GM18511 (cell line): ENCODE measurements at regions not wholly inside any gene's neighbourhood (a gene's known extent, or its start where the extent isn't known, plus 50 kb on each side); places are given as distances from the start of the nearest gene placed in this dataset.

ENCODE experiments used
- ATAC-seq: cut with Tn5 transposase; IDR thresholded peaks from one replicate; pipeline ENCODE4 v1.9.1; 2021; ENCODE audit warnings: mild to moderate bottlenecking, moderate library complexity; ENCODE audit not compliant: unreplicated experiment

- peak; percentile 53 for ATAC-seq
Measured at GRCh38 chr2:51120754-51121280, 88.9 kb upstream of the NRXN1 start.

DNA sequence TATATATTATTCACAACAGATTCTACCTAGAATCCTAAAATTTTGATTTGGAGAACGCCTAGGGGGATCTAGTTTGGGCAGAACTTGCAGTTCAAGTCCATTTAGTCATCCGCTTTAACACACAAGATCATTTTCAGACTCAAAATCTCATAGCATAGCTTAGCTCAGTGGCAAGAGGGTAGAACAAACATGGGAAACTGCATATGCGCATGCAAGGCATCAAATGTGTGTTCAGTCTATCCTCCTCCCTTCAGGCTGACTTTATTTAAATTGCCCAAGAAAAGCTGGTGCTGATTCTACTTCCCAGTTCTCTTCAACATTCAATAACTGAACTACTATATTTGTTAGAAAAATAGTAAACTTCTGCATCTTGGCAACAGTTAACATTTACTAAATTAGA is 79.6 kb upstream of the NRXN1 start:
- ATAC-seq: no peak

- no peak for ATAC-seq
Measured at GRCh38 chr2:51108794-51109193, 76.9 kb upstream of the NRXN1 start.

DNA sequence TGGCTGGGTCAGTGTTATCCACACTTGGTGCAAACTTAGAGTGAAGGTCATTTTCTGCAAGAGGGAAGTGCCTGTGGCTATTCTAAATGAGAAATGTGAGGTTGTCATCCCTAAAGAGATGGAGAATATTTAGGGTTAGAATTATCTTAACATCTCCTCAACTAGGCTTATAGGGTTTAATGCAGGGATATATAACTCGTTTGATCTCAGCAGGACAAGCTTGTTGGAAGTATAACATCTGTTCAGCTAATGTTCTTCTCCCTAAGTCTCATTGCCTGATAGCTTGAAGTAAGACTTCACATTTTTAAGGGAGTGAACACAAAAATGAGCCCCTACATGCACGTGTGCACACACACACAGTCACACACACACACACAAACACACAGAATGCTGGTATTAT is 75.9 kb upstream of the NRXN1 start:
- no peak for ATAC-seq

DNA sequence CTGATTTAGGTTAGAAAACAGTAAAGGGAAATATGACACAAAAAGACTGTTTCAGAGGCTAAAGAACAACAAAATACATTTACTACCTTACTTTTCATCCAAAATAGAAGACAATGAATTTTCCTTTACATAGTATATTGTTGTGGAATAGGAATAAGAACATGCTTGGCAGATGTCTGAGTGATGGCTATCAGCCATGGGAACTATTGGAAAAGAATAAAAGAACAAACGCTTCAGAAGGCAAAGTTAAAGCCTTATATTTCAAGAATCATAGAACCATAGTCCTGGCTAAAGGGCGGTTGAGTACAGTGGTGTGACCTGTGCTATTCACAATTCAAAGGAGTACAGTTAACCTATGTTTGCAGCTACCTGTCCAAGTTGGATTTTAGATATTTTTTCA is 73.9 kb upstream of the NRXN1 start:
- ATAC-seq: no peak

GRCh38 chr2:51103205-51103604 is 71.3 kb upstream of the NRXN1 start:
- ATAC-seq: no peak

DNA sequence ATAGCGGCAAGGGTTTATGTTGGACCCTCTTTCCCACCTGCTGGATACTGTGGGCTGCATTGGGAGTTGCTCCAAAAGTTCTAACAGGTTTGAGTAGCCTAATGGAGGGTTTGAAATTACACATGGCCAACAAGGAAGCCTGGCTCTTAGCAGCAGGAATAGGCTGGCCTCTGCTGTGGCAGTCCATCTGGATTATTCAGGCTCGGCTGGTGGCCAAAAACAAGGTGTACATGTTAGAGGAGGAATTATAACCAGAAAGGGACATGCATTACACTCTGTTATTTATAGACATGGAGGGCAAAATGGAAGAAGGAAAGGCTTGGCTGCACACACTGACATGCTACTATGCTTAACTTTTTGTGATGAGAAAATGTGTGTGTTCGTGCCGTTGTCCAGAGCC is 61.1 kb upstream of the NRXN1 start:
- ATAC-seq: no peak

DNA sequence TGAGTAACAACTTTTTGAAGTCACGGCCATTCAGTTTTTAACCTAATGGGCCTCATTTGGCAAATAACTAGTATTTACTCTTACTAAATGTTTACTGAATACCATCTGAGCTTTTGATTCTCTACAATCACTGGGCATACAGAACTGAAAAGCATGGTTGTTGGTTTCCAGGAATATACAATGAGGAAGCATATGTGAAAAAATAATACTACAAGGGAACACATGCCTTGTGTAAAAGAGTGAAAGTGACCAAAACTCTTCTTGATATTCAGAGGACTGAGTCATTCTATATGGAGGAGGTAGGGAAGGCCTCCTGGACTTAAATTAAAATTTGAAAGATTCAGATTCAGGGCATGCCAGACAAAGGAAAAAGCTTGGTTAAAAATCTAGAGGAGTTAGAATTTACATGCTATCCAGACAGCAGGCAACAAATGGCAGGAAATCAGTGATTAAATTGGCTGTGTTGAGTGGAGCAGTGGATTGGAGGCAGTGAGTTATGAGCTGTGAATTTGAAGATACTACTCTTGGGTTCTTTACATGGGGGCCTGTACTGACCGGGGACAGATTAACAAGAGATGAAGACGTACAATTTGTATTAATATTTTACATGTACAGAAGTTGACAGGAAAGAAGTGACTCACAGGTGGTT is 53.6 kb upstream of the NRXN1 start:
- ATAC-seq: no peak

DNA sequence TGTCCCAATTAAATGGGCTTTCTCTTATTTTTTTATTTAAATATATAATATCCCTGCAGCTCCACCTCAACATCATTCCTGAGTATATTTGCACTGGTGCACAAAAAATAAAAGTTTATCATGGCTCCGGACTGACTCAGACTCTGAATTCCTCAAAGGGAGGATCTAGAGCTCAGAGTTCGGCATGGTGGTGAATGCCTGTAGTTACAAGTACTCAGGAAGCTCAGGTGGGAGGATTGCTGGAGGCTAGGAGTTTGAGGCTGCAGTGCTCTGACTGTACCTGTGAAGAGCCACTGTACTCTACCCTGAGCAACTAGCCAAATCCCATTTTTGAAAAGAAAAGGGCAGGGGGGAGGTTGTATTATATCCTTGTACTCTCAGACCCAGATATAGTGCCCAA is 52.8 kb upstream of the NRXN1 start:
- no peak for ATAC-seq
